ENCODE measurements at regions not wholly inside any gene's neighbourhood (a gene's known extent, or its start where the extent isn't known, plus 50 kb on each side); places are given as distances from the start of the nearest gene placed in this dataset.
A peak's percentile ranks its signal among the peaks of the same experiment; 100 is the strongest.
"Not testable (repeated sequence)": the region's sequence is repeated elsewhere in the genome, so short reads cannot be mapped to it uniquely, and the experiment has no call there.

DNA sequence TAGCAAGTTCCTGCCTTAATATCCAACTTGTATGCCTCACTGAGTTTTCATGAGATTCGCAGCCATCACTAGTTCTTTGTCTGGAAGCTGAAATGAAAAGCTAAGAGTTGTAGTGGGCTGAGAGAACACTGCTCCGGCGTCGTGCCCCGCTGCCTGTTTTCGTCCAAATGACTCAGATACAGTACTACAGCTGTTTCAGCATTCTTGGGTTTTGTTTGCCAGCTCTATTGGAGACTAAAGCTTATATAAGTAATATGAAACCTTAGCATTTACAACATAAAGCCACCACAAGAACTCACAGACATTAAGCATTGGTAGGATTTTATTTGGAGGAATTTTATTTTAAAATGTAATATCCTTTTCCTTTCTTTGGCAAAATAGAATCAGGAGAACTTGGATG is 299.7 kb downstream of the DLEU7 start:
- peak; percentile 91 for DNase-seq

DNA sequence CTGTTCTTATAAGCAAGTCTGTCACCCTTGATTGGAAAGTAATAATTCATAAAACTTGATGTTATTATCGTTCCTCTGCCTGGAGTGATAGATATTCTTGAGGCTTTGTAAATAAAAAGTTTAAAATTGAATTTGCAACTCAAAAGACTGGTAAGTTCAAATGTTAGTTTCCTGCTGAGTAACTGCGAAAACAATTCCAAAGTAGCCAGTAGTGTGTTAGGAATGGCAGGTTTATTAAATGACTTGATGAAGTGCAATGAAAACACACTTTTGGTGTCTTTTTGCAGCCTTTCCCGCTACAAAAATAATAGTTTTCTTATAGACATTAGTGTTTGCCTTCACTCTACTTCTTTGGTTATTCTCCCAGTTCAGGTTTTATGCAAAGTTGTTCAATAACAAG is 299.3 kb downstream of the DLEU7 start:
- DNase-seq: no peak

- DNase-seq: not testable (repeated sequence)
Measured at GRCh38 chr13:50547175-50547574, 296.3 kb downstream of the DLEU7 start.

DNA sequence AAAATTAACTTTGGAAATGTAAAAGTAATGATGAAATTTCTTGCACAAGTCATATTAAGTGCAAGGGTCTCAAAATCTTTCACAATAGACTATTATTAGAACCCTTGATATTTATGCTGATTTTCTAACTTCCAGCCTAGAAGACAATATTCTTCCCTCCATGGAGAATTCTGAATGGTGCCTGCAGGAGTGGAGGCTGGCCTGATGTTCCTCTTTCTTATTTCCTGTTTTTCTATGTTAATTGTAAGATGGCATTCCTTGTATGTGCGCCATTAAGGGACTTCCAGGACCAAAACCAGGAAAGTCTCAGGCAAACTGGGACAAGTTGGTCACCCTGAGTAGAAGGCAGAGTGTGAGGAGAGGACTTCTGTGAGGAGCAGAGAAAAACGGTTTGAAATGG is 294.9 kb downstream of the DLEU7 start:
- no peak for DNase-seq

- no peak for DNase-seq
Measured at GRCh38 chr13:50549221-50549942, 294.1 kb downstream of the DLEU7 start.

DNA sequence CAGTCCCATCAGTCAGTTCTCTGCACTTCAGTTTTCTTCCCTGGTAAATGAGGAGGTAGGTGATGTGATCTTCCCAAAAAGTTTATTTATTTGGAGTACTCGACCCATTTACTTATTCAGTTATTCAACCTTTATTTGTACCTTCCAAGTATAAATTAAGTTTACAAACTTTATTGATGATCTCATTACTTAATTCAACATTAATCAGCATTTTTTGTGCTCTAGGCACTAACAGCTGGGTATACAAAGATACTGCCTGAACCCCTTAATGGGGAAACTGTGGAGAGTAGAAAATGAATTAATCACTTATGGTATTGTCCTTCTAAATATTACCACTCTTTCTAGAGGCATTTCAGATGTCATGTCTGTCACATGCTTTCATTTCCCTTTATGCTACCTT is 293.3 kb downstream of the DLEU7 start:
- no peak for DNase-seq

GRCh38 chr13:50552424-50552966 is 291.0 kb downstream of the DLEU7 start:
- peak; percentile 20 for DNase-seq

DNA sequence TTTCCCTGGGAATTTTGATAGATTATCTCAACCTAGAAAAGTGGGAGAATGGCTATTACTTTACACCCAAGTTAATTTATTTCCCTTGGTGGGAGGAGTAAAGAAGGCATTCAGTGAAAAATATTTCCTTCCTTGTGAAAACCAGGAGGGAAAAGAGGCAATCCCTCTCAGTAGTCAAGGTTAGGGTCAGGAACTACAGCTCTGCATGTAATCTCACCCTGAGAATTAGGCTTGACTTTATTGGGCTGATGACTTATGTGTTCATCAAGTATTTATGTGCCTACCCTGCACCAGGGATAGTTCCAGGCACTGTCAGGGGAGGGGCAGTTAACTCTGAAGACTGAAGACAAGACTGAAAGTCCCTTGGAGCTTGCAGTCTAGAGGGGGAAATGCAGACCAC is 281.8 kb downstream of the DLEU7 start:
- DNase-seq: no peak

GRCh38 chr13:50566646-50567045 is 276.8 kb downstream of the DLEU7 start:
- no peak for DNase-seq

- no peak for DNase-seq
Measured at GRCh38 chr13:50572129-50572528, 271.4 kb downstream of the DLEU7 start.

DNA sequence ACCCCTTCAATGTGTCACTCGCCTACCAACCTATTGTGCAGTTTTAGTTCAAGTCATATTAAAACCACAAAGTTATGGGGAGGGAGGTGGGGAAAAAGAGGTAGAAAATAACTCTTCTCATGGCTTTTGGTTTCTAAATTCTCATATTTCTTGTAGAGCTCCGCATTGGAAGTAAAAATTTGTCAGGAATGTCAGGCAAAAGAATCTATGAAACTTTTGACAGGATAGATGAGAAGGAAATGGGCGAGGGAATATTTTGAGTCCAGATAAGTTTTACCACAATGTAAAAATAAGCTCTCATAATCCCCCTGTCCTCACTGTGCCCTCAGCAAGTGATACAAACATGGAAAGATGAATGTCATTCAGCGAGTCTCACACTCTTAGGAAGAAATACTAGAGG is 270.4 kb downstream of the DLEU7 start:
- peak; percentile 31 for DNase-seq

GRCh38 chr13:50574731-50575130 is 268.8 kb downstream of the DLEU7 start:
- DNase-seq: peak; percentile 93

GRCh38 chr13:50575138-50575537 is 268.4 kb downstream of the DLEU7 start:
- DNase-seq: no peak

DNA sequence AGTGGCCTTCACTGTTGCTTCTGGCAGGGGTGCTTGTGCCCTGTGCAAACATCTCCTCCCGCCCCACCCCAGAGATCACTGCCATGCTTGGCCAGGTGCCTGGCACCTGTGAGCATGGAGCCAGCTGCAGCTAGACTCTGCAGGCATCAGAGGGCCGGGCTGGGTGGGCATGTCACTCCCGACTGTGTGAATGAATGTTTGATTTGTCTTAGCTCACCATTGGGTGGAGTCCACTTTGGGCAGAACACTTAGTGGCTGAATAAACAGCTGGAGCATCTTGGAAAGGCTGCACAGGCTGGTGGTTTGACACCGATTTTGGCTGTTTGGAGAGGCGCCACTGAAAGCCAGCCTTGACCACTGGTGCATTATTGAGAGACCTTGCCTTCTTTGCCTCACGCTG is 267.3 kb downstream of the DLEU7 start:
- no peak for DNase-seq

GRCh38 chr13:50577806-50578205 is 265.7 kb downstream of the DLEU7 start:
- no peak for DNase-seq

DNA sequence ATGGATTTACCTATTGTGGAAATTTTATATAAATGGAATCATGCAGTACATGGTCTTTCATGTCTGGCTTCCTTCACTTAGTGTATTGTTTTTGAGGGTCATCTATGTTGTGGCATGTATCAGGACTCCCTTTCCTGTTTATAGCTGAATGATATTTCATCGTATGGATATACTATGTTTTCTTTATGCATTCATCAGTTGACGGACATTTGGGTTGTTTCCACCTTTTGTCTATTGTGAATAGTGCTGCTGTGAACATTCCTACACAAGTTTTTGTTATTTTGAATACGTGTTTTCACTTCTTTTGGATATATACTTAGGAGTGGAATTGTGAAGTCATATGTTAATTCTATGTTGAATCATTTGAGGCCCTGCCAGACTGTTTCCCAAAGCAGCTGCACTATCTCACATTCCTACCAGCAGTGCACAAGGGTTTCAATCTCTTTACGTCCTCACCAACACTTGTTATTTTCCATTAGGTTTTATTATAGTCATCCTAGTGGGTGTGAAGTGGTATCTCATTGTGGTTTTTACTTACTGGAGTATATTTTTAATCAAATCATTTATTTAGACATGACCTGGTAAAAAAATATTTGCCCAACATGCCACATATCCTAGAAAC is 262.7 kb downstream of the DLEU7 start:
- peak; percentile 85 for DNase-seq

DNA sequence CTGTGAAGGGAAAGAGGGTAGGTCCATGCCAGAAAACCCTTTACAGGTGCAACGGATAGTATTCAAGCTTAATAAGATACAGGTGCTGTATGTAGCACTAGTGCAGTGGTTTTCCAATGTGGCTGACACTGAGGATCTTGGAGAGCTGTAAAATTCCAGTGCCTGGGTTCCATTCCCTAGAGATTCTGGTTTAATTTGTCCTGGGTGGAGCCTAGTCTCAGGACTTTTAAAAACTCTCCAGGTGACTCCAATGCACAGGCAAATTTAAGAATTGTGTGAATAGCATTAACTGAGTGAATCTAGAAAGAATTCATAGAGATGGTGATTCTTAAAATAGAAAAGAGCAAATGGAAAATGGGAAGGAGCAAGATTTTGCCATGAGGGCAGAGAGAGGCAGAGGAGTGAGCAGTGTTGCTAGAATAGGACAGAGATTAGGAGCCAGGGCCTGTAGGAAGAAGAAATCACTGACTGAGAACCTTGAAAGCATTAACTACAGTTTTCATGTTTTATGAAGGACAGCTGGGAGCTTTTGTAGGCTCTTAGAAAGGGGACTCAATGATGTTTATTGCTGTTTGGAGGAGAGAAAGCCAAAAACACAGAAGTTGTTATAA is 261.8 kb downstream of the DLEU7 start:
- no peak for DNase-seq

GRCh38 chr13:50584856-50585580 is 258.5 kb downstream of the DLEU7 start:
- peak; percentile 90 for DNase-seq

DNA sequence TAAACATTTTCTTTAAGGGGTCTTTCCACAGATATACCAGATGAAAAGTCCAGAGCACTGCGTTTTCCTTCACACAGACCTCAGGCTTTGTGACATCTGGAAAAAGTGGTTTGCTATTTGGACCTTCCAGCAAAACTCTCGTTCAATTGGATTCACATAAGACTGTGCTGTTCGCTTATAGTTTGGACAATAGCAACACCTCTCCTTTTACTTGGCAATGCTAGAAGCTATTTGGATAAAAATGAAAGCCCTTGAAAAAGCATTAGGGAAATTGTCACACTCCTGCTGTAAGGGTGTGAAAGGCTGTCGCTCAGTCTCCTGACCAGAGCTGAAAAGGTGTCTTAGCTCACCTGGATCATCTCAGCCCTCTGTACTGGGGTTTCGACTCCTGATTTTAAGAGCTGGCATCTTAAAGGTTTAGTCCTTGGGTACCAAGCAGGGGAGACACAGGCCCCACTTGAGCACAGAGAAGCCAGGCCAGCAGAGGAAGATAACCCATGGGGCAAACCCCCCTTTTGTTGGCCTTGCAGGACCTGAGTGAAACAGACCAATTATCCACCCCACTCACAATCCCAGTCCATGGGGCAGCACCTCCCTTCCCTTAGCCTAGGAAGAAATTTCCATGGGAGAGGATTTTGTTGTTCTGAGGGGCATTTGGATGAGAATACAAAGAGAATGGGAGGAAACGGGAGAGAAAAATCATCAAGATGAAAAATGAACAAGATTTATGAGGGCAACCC is 257.6 kb downstream of the DLEU7 start:
- DNase-seq: no peak

GRCh38 chr13:50586414-50587083 is 256.9 kb downstream of the DLEU7 start:
- no peak for DNase-seq

DNA sequence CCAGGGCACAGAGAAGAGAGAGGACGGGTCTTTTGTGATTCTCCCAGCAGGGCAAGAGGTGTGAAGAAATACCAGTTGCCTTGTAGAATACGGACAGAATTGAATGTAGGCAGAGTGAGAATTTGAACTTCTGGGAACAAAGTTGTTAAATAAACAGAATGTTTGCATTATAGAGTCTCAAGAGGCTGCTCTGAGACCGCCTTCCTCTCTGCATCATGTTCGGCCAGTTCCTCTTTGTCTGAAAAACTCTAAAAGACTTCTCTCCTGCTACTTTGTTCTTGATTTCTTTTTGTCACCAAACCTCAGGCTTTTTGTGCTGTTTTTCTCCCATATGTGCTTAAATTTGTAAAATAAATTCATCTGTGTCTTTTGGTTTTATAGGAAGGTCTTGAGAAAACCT is 256.4 kb downstream of the DLEU7 start:
- no peak for DNase-seq

All from fibroblast of skin of right quadriceps (primary cell).